GM12878 (cell line): ENCODE measurements at regions not wholly inside any gene's neighbourhood (a gene's known extent, or its start where the extent isn't known, plus 50 kb on each side); places are given as distances from the start of the nearest gene placed in this dataset.

Experiments
- ATAC-seq: fragments of 200-7000 bp; cut with Tn5 transposase; 3 replicates; pipeline ENCODE4 v1.9.1; 2020; ENCODE audit warnings: mild to moderate bottlenecking, moderate library complexity
- BruUV-seq: library from RNA; stranded (reverse); fragments of 400-500 nt; replicated peaks from 2 replicates; lab custom pipeline; 2021; lab: Mats Ljungman, UMichigan
- CTCF ChIA-PET: fragments of 300-600 bp; sonication (Branson Sonifier 250); formaldehyde crosslinking; extraction: SDS; loops from one replicate; lab custom pipeline; 2021; ENCODE audit warnings: inconsistent platforms; lab: Yijun Ruan, JAX
- POLR2A ChIA-PET: fragments of 350-600 bp; formaldehyde crosslinking; extraction: SDS; loops from one replicate; lab custom pipeline; 2021; ENCODE audit warnings: inconsistent platforms; lab: Charles Lee
- RAD21 ChIA-PET: fragments of 300-600 bp; sonication (Branson Sonifier 250); formaldehyde crosslinking; loops from one replicate; lab custom pipeline; 2023; ENCODE audit warnings: antibody characterized with exemption; ENCODE audit not compliant: unreplicated experiment; lab: Charles Lee
- SMC1A ChIA-PET: fragments of 300-600 bp; sonication (Branson Sonifier 250); formaldehyde crosslinking; loops from one replicate; lab custom pipeline; 2023; ENCODE audit not compliant: unreplicated experiment, uncharacterized antibody; lab: Charles Lee
- DNase-seq: peaks from one replicate; pipeline ENCODE4 v3.0.0-alpha.2; 2011; ENCODE audit warnings: low read depth, low spot score
- FAIRE-seq: peaks from 3 replicates; lab custom pipeline; 2011; peaks lifted over from hg19 to GRCh38; lab: Jason Lieb, UNC
- H2AFZ ChIP-seq: 2 replicates; pipeline ENCODE4 v1.6.0; 2011; ENCODE audit warnings: low read depth, low read length, control low read depth; ENCODE audit not compliant: control insufficient read depth
- H3K27ac ChIP-seq: 2 replicates; pipeline ENCODE4 v1.5.1; 2011; ENCODE audit warnings: control low read depth; ENCODE audit not compliant: control insufficient read depth, insufficient read depth
- H3K27me3 ChIP-seq, 2 experiments: replicated peaks in 1 of 2; 2 replicates each; pipeline versions ENCODE4 v1.6.0 to v1.6.1; 2011; ENCODE audit warnings: low read length in 1 of 2; ENCODE audit not compliant: control insufficient read depth in 2 of 2, insufficient read depth in 2 of 2
- H3K36me3 ChIP-seq, 2 experiments: 2 replicates each; pipeline ENCODE4 v1.5.1; 2011; ENCODE audit warnings: low read length in 1 of 2; ENCODE audit not compliant: control insufficient read depth in 2 of 2, insufficient read depth in 2 of 2
- H3K4me1 ChIP-seq: 2 replicates; pipeline ENCODE4 v1.6.1; 2011; ENCODE audit warnings: mild to moderate bottlenecking, low read length, moderate library complexity, mixed read lengths; ENCODE audit not compliant: control insufficient read depth, insufficient read depth
- H3K4me2 ChIP-seq: 2 replicates; pipeline ENCODE4 v1.6.0; 2011; ENCODE audit warnings: control low read depth; ENCODE audit not compliant: control insufficient read depth, insufficient read depth
- H3K4me3 ChIP-seq: fragments of 200-600 bp; sonication (generic); 2 replicates; pipeline ENCODE4 v1.5.1; 2016
- H3K79me2 ChIP-seq: 2 replicates; pipeline ENCODE4 v1.6.0; 2011; ENCODE audit warnings: low read length; ENCODE audit not compliant: control insufficient read depth, insufficient read depth
- H3K9ac ChIP-seq: 2 replicates; pipeline ENCODE4 v1.8.0; 2011; ENCODE audit warnings: low read length, control low read depth, mixed read lengths; ENCODE audit not compliant: control insufficient read depth, insufficient read depth
- H3K9me3 ChIP-seq: replicated peaks from 3 replicates; pipeline ENCODE4 v1.5.1; 2011; ENCODE audit warnings: mild to moderate bottlenecking, low read length; ENCODE audit not compliant: control insufficient read depth, insufficient read depth
- H4K20me1 ChIP-seq: 2 replicates; pipeline ENCODE4 v1.6.0; 2011; ENCODE audit not compliant: control insufficient read depth, insufficient read depth
- CBX5 ChIP-seq: sonication (generic); IDR thresholded peaks from 2 replicates; pipeline ENCODE4 v1.6.1; 2016; ENCODE audit warnings: low read depth, moderate library complexity, mild to moderate bottlenecking, inconsistent platforms
- IRF3 ChIP-seq: fragments of 450-650 bp; IDR thresholded peaks from 2 replicates; pipeline ENCODE4 v1.6.1; 2014; ENCODE audit warnings: mild to moderate bottlenecking
- KAT2A ChIP-seq: conservative IDR thresholded peaks from 2 replicates; pipeline ENCODE4 v1.6.1; 2011; ENCODE audit warnings: low read depth, low read length; ENCODE audit not compliant: control insufficient read depth
- LARP7 ChIP-seq: fragments of 450-650 bp; IDR thresholded peaks from 2 replicates; pipeline ENCODE4 v1.6.1; 2017; ENCODE audit warnings: mild to moderate bottlenecking
- NBN ChIP-seq: fragments of 450-650 bp; IDR thresholded peaks from 2 replicates; pipeline ENCODE4 v1.6.1; 2016
- NR2C2 ChIP-seq: IDR thresholded peaks from 2 replicates; pipeline ENCODE4 v1.6.1; 2011; ENCODE audit warnings: borderline replicate concordance, low read depth; ENCODE audit not compliant: control insufficient read depth, insufficient read length
- PAX5 ChIP-seq: IDR thresholded peaks from 2 replicates; pipeline ENCODE4 v1.6.1; 2011; ENCODE audit warnings: low read depth, low read length, borderline replicate concordance
- RAD51 ChIP-seq: fragments of 450-650 bp; IDR thresholded peaks from 2 replicates; pipeline ENCODE4 v1.6.1; 2016; ENCODE audit warnings: moderate library complexity, mild to moderate bottlenecking, inconsistent platforms
- ZNF207 ChIP-seq: fragments of 450-650 bp; IDR thresholded peaks from 2 replicates; pipeline ENCODE4 v1.6.1; 2014; ENCODE audit warnings: antibody characterized with exemption, mild to moderate bottlenecking, borderline replicate concordance
- ZSCAN29 ChIP-seq: fragments of 450-650 bp; IDR thresholded peaks from 2 replicates; pipeline ENCODE4 v1.6.1; 2017; ENCODE audit warnings: mild to moderate bottlenecking, moderate library complexity
- WGBS: methylation state at CpG from one replicate; pipeline ENCODE4 v1.1.6; 2016; ENCODE audit warnings: low lambda C conversion rate; ENCODE audit not compliant: insufficient replicate concordance, insufficient coverage; ENCODE audit errors: missing lambda C conversion rate; 5-methylcytosine and 5-hydroxymethylcytosine counted together
- in situ Hi-C: fragments of 300-500 bp; cut with MboI; formaldehyde crosslinking; loops from 9 replicates; pipeline ENCODE4 v1.14.3; 2018; ENCODE audit warnings: mixed read lengths
- intact Hi-C: fragments of 100-400 bp; cut with micrococcal nuclease; formaldehyde crosslinking; loops from one replicate; pipeline ENCODE4 v1.14.2; 2022; ENCODE audit not compliant: unreplicated experiment

DNA sequence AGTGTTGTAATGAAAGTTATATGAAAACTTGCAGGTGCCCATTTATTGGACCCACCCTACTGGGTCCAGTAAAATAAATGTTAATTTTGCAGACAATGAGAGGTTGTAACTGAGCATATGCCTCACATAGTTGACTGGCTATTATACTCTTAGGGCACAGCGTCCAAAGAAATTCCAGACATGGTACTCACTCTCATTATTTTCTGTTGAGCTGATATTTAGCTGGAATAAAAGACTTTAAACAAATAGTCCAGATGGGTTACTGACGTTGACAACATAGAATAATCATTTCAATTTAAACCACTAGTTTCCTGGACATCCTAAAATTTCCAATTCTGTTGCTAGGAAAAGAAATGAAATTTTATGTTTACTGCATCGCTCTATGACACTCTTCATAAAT, 174.5 kb downstream of the ZNF365 start:
- Histone ChIP-seq H4K20me1 (no peaks in the 10 kb centered on the region), H3K4me2 (no peak overlapping the region), H3K9me3 (no peaks in the 10 kb centered on the region), H3K27me3 (no peaks in the 10 kb centered on the region), H2AFZ (no peak overlapping the region), H3K36me3 (no peaks in the 10 kb centered on the region), H3K9ac (no peak overlapping the region), H3K79me2 (no peaks in the 10 kb centered on the region), H3K27ac (no peak overlapping the region), H3K4me1 (no peaks in the 10 kb centered on the region), H3K4me3 (no peak overlapping the region)
- FAIRE-seq (no peak), ATAC-seq (no peak), DNase-seq (no peak)
- no TSS peak for BruUV-seq
- in situ Hi-C loops, result no loop called here
- SMC1A ChIA-PET, result interaction anchor here (0.6 to 1.6 kb wide), 4 partner anchors 15 to 1429 kb away, joined by 3 to 4 read pairs (median 3); no protein-coding TSS in a partner anchor
- no peak for TF ChIP-seq KAT2A
- no peak for TF ChIP-seq RAD51
- no peak for TF ChIP-seq LARP7
- RAD21 ChIA-PET, result no interaction called here
- CTCF ChIA-PET, result no interaction called here
- POLR2A ChIA-PET, result no interaction called here
- WGBS, result 21% methylated on average over 3 of the region's 3 CpGs
- intact Hi-C loops, result no loop called here

GRCh38 chr10:62550173-62550572, 176.0 kb downstream of the ZNF365 start:
- H3K4me1 ChIP-seq, result no peaks in the 10 kb centered on the region
- no peaks in the 10 kb centered on the region for H4K20me1 ChIP-seq
- no peaks in the 10 kb centered on the region for H3K27me3 ChIP-seq
- WGBS, result 62% methylated on average over 1 of the region's 1 CpG
- no peak for ATAC-seq
- no peaks in the 10 kb centered on the region for H3K36me3 ChIP-seq
- no peak for DNase-seq
- no peak overlapping the region for H3K27ac ChIP-seq
- SMC1A ChIA-PET, result interaction anchor here (0.6 to 1.5 kb wide), 9 partner anchors 13 to 96 kb away, joined by 3 to 5 read pairs (median 3); no protein-coding TSS in a partner anchor
- CTCF ChIA-PET, result interaction anchor here (0.5 to 1.6 kb wide), 5 partner anchors 18 to 1170 kb away, joined by 3 to 5 read pairs (median 4); no protein-coding TSS in a partner anchor
- TF ChIP-seq ZNF207, result no peak
- TF ChIP-seq ZSCAN29, result no peak
- TF ChIP-seq IRF3, result no peak
- no peak for TF ChIP-seq NBN
- TF ChIP-seq PAX5, result no peak
- TF ChIP-seq CBX5, result no peak
- no peak for TF ChIP-seq NR2C2
- no peak overlapping the region for H3K4me2 ChIP-seq
- FAIRE-seq, result no peak
- no peak overlapping the region for H3K4me3 ChIP-seq
- H3K79me2 ChIP-seq, result no peaks in the 10 kb centered on the region
- no peaks in the 10 kb centered on the region for H3K9me3 ChIP-seq
- H2AFZ ChIP-seq, result no peak overlapping the region
- H3K9ac ChIP-seq, result no peak overlapping the region
- in situ Hi-C loops (no loop called here), intact Hi-C loops (loop anchor here (10.0 kb wide), 1 partner anchor 115 kb away; no protein-coding TSS in a partner anchor)
- POLR2A ChIA-PET, result no interaction called here
- no TSS peak for BruUV-seq
- RAD21 ChIA-PET, result interaction anchor here (1.1 to 1.3 kb wide), 2 partner anchors 19 to 23 kb away, joined by 3 to 4 read pairs; no protein-coding TSS in a partner anchor
